22Rv1 (cell line): ENCODE measurements at regions not wholly inside any gene's neighbourhood (a gene's known extent, or its start where the extent isn't known, plus 50 kb on each side); places are given as distances from the start of the nearest gene placed in this dataset.

Experiments
- CTCF ChIP-seq: fragments of 450-650 bp; IDR thresholded peaks from 2 replicates; pipeline ENCODE4 v1.5.1; 2017; ENCODE audit warnings: mild to moderate bottlenecking
- ZFX ChIP-seq: fragments of 450-650 bp; IDR thresholded peaks from 2 replicates; pipeline ENCODE4 v1.6.1; 2017; ENCODE audit warnings: antibody characterized with exemption, borderline replicate concordance

GRCh38 chr14:22289570-22289969 is 299.5 kb downstream of the DAD1 start:
- TF ChIP-seq CTCF: no peak
- no peak for TF ChIP-seq ZFX
